ENCODE measurements at regions not wholly inside any gene's neighbourhood (a gene's known extent, or its start where the extent isn't known, plus 50 kb on each side); places are given as distances from the start of the nearest gene placed in this dataset.

- no peaks in the 10 kb centered on the region for H3K9me3 Mint-ChIP-seq
- no peaks in the 10 kb centered on the region for H3K36me3 Mint-ChIP-seq
- DNase-seq (ENCODE audit: low spot score in 2 of 2) (no peak), ATAC-seq (ENCODE audit: low read depth) (no peak)
- no peaks in the 10 kb centered on the region for H3K4me1 Mint-ChIP-seq
- peaks cover 4% of the 10 kb centered on the region for H3K27me3 Mint-ChIP-seq
- no peak overlapping the region for H3K4me3 Mint-ChIP-seq
- no peak overlapping the region for H3K27ac Mint-ChIP-seq
Observed at GRCh38 chr3:180548050-180548449, 53.9 kb upstream of the TTC14 start.

All from memory B cell (primary cell).